ENCODE measurements at regions not wholly inside any gene's neighbourhood (a gene's known extent, or its start where the extent isn't known, plus 50 kb on each side); places are given as distances from the start of the nearest gene placed in this dataset.
"Not testable (repeated sequence)": the region's sequence is repeated elsewhere in the genome, so short reads cannot be mapped to it uniquely, and the experiment has no call there.

GRCh38 chr7:106562711-106563366 is 98.1 kb downstream of the CCDC71L start:
- DNase-seq, result no peak

GRCh38 chr7:106561666-106562411 is 99.1 kb downstream of the CCDC71L start:
- DNase-seq, result no peak

GRCh38 chr7:106561151-106561550 is 99.8 kb downstream of the CCDC71L start:
- no peak for DNase-seq

GRCh38 chr7:106560482-106560881 is 100.5 kb downstream of the CCDC71L start:
- DNase-seq, result no peak

GRCh38 chr7:106556244-106556643 is 104.7 kb downstream of the CCDC71L start:
- DNase-seq, result not testable (repeated sequence)

- not testable (repeated sequence) for DNase-seq
These were observed 106.3 kb downstream of the CCDC71L start for GRCh38 chr7:106554623-106555022.

- no peak for DNase-seq
These were observed 107.5 kb downstream of the CCDC71L start for GRCh38 chr7:106553446-106553836.

GRCh38 chr7:106552645-106553445 is 108.1 kb downstream of the CCDC71L start:
- DNase-seq, result no peak

GRCh38 chr7:106551936-106552335 is 109.0 kb downstream of the CCDC71L start:
- DNase-seq, result no peak

- no peak for DNase-seq
These were observed 112.5 kb downstream of the CCDC71L start for GRCh38 chr7:106548491-106548890.

- no peak for DNase-seq
These were observed 115.7 kb downstream of the CCDC71L start for GRCh38 chr7:106545275-106545674.

GRCh38 chr7:106543221-106543757 is 117.7 kb downstream of the CCDC71L start:
- no peak for DNase-seq

- DNase-seq, result peak; percentile 6
These were observed 118.3 kb downstream of the CCDC71L start for GRCh38 chr7:106542550-106543220.

- DNase-seq, result no peak
These were observed 122.3 kb downstream of the CCDC71L start for GRCh38 chr7:106538638-106539037.

GRCh38 chr7:106537119-106537518 is 123.8 kb downstream of the CCDC71L start:
- no peak for DNase-seq

GRCh38 chr7:106536079-106536478 is 124.9 kb downstream of the CCDC71L start:
- DNase-seq, result no peak

GRCh38 chr7:106535234-106535932 is 125.6 kb downstream of the CCDC71L start:
- no peak for DNase-seq

- no peak for DNase-seq
These were observed 126.6 kb downstream of the CCDC71L start for GRCh38 chr7:106534271-106534846.

GRCh38 chr7:106530183-106530582 is 130.8 kb downstream of the CCDC71L start:
- not testable (repeated sequence) for DNase-seq

GRCh38 chr7:106526617-106527016 is 134.3 kb downstream of the CCDC71L start:
- DNase-seq, result not testable (repeated sequence)

- DNase-seq, result no peak
These were observed 136.3 kb downstream of the CCDC71L start for GRCh38 chr7:106524690-106525059.

All from skin of body (tissue), 1 donor.